ENCODE measurements at regions not wholly inside any gene's neighbourhood (a gene's known extent, or its start where the extent isn't known, plus 50 kb on each side); places are given as distances from the start of the nearest gene placed in this dataset.

DNA sequence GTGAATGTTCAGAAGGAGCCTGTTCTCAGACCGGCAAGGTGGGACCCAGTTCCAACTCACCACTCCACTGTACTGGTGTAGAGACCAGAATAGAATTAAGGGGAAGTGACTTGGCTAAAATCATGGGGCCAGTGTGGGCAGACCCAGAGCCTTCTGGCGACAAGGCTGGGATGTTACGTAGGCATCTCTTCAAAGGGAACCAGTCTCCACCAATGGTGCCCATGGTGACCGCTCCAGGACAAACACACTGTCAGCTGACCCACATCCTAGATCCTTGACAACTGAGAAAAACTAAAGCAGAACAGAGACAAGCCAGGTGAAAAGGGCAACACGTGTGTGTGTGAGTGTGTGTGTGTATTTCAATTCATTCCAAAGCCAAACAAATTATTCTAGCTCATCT, 321.7 kb upstream of the FRG2C start:
- TF ChIP-seq, protein P1, sequence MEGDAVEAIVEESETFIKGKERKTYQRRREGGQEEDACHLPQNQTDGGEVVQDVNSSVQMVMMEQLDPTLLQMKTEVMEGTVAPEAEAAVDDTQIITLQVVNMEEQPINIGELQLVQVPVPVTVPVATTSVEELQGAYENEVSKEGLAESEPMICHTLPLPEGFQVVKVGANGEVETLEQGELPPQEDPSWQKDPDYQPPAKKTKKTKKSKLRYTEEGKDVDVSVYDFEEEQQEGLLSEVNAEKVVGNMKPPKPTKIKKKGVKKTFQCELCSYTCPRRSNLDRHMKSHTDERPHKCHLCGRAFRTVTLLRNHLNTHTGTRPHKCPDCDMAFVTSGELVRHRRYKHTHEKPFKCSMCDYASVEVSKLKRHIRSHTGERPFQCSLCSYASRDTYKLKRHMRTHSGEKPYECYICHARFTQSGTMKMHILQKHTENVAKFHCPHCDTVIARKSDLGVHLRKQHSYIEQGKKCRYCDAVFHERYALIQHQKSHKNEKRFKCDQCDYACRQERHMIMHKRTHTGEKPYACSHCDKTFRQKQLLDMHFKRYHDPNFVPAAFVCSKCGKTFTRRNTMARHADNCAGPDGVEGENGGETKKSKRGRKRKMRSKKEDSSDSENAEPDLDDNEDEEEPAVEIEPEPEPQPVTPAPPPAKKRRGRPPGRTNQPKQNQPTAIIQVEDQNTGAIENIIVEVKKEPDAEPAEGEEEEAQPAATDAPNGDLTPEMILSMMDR (conservative IDR thresholded peaks at IDR 0.05 in 1 of 2, IDR thresholded peaks at IDR 0.05 in 1 of 2; ENCODE audit: low read depth in 1 of 2, low read length in 2 of 2), result no peak
- TF ChIP-seq EZH2 (IDR thresholded peaks at IDR 0.05; ENCODE audit: low read length, missing control alignments), result no peak

Data from fibroblast of lung (primary cell).